ENCODE measurements at regions not wholly inside any gene's neighbourhood (a gene's known extent, or its start where the extent isn't known, plus 50 kb on each side); places are given as distances from the start of the nearest gene placed in this dataset.
"Not testable (repeated sequence)": the region's sequence is repeated elsewhere in the genome, so short reads cannot be mapped to it uniquely, and the experiment has no call there.

DNA sequence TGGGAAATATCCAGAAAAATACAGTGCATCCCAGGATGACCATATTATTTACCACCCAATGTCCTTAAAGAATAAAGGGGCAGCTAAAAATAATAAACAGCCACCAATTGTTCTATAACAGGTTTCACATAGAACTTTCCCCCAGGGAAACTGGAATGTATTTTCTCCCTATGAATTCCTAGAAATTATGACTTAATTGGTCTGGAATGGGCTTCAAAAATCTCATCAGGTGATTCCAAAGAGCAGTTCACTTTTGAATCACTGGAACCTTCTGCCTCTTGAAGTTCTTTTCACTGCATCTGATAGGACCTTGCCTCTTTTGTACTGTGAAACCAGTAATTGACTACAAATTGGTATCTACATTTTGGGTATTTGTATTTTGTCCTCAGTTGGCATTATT, 119.3 kb downstream of the ZNF330 start:
- ChIA-PET POLR2A (no interaction called here), CTCF (no interaction called here)

DNA sequence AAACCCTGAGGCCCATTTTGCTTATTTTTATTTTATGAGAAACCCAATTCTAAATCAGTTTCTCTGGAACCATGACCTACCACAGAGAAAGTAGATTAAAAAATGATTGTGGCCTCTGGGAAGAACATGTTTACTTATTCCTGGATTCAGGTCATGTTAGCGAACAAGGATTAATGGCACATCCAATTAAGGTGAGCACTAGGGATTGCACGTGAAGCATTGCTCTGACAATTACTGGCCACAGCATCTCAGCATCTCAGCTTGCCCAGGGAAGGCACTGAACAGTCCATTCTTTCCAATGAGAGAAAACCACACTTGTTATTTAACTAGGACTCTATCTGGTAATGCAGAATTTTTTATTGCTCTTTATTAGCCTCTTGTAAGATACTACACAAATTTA, 119.8 kb downstream of the ZNF330 start:
- ChIA-PET CTCF (no interaction called here), POLR2A (no interaction called here)

DNA sequence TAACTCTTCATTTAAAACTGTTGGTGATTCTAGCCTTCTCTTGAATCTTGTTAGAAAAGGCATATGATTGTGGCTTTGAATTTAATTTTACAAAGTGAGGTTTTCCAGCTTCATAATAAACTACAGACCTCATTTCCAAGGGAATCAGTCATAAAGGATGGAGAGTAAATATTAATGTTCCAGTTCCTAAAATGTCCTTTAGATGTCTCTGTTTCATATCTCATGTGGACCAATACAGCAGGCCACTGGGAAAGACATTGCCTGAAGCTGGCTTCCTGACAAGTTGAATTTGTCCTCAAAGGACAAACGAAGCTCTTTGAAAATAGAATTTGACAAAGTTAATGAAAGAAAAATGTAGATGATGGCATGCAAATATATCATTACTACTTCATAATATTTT, 125.4 kb downstream of the ZNF330 start:
- CTCF ChIA-PET: no interaction called here

DNA sequence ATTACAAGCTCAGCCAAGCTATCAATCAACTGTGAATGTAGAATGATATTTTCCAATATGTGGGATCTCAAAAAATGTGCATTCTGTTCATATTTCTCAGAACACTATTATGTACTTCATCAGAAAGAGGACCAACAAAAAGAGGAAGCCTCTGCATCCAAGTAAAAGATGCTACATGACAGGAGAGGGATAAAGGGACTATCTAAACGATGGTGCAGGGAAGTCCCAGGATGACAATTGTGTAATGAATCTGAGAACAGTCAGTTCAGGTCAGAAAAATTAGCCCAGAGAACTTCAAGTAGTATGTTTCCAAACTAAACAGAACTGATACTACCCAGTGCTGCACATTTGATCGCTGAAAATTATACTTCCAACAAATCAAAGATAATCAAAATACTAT, 127.0 kb downstream of the ZNF330 start:
- POLR2A ChIA-PET: no interaction called here
- CTCF ChIA-PET: no interaction called here

More for the DNA sequence above, 125.4 kb downstream of the ZNF330 start:
- POLR2A ChIA-PET: no interaction called here

- CTCF ChIA-PET: no interaction called here
- POLR2A ChIA-PET: no interaction called here
Observed at GRCh38 chr4:141348125-141348524, 127.4 kb downstream of the ZNF330 start.

DNA sequence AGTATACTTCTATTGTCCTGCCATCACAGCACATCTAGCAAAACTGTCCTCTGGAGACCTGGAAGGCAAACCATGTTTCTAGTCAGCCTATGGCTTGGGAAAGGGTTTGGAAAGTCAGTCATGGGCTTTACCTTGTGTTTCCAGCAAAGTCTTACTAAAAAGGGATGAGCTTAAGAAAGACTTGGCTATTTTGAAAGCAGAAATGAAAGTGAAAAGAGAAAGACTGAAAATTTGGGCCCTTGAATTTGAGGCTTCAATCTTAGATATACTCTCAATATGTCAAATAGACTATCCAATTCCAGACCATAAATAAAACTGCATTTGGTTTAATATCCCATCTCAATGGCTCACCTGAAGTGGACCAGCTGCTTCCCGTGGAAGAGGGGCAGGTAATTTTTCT, 127.9 kb downstream of the ZNF330 start:
- ChIA-PET CTCF (no interaction called here), POLR2A (no interaction called here)

DNA sequence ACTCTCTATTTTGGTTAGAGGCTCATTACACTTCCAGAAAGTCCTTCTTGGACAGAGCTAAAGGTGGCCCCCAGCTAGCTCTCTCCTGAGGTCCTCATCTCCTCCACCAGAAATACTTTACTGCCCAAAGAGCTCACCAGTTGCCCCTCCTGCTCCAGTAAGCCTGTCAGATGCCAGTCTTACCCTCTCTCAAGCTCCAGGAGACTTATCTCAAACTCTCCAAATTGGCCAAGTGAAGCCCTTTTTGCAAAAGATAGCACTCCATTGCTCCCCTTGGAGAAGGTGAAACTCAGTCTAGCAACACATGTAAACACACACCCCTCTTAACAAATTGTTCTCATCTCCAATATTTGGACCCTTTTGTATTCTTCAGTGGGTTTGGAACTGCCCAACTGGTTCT, 128.5 kb downstream of the ZNF330 start:
- CTCF ChIA-PET: no interaction called here
- POLR2A ChIA-PET: no interaction called here

DNA sequence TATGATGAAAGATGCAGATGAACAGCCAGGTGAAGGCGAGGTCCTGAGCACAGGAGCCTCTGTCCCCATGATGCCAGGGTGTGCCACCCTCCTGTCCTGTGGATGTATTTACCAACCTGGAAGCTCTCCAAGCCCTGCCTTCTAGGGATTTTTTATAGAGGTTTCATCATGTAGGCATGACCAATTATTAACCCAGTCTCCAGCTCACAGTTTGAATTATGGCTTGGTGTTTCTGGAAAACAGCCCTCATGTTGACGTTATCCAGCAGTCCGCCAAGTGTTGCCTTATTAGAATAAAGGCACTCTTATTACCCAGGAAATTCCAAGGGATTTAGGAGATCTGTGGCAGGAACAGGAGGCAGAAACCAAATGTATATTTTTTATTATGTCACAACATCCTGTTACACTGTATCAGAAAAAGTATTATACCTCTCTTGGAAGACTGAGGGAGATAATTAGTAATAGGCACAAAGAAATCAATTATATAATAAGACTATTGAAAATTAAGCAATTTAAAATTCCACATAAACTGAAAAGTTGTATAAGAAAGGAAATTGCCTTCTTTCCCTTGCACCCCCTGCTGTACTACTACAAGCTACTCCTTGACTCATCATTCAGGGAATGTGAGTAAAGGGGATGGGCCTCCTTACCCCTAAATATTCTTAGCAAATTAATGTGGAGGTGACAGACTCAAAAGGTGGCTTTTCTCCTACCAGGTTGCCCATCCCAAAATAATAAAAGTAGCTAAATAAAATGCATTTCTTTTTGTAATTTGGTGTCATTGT, 129.6 kb downstream of the ZNF330 start:
- ChIA-PET CTCF (no interaction called here), POLR2A (no interaction called here)

GRCh38 chr4:141352331-141352730, 131.6 kb downstream of the ZNF330 start:
- POLR2A ChIA-PET: no interaction called here
- CTCF ChIA-PET: no interaction called here

DNA sequence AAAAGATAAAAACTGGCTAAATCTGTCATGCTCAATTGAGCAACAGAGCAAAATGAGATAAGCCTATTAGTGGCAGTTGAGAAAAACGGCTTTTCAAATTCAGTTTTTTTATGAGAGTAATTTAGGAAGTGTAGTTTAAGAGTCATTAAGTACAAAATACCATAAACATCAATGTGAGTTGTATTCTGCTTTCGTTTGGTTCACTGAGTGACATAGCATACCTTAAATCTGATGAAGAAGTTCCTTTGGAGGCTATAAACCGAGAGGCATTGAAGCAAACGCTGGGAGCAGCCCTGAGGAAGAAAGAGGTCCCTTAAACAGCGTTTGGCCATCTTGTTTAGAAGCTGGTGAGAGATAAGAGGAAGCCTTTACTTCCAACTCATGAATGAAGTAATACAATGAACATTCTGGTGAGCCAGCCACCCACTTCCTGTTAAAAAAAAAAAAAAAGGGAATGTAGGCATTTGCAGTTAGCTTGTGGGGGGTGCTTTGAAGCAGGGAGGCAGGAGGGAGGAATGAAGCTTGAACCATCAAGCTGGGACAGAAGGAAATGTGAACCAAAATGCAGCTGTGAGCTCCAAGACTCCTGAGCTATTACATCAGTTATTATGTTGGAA, 132.3 kb downstream of the ZNF330 start:
- POLR2A ChIA-PET: no interaction called here
- CTCF ChIA-PET: no interaction called here

DNA sequence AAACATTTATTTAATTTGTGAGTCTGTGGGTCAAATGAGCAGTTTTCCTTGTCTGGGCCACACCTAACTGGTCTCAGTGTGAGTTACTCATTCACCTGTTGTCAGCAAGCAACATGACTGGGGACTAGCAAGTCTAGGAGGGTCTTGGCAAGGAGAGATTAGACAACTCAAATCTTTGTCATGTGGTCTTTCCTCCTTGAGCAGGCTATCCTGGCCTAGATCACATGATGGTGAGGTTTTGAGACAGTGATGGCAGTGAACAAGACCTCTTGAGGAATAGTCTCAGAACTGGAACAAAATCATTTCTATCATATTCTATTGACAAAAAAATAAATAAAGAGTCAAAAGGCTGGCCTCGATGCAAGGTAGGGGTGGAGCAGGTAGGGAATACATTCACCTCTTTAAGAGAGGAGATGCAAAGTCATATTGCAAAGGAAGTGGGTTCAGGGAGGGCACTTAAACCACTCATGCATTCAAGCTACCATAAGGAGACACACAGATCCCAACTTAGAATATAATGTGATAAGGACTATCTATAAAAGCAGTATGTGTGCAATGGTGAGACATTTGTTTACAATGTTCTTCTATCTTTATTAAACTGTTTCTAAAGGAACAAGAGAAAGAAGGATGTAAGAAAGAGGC, 135.7 kb downstream of the ZNF330 start:
- CTCF ChIA-PET: no interaction called here
- POLR2A ChIA-PET: no interaction called here

DNA sequence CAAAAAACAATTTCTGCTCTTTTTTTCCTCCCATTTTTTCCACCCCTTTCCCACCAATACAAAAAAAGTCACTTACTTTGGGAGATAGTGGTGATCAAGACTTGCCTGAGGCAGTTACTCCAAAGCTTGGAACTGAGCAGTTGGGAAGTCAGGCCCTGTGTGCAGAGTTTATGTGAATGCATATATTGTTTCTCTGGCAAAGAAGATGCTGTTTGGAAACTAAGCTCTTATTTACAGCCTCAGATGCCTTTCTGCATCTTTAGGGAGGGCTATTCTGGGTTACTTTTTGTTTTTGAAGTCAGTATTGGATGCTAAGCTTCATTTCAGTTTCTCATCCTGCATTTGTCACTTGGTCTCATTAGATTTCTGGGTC, 136.3 kb downstream of the ZNF330 start:
- CTCF ChIA-PET: no interaction called here
- POLR2A ChIA-PET: no interaction called here

GRCh38 chr4:141368241-141368640, 147.5 kb downstream of the ZNF330 start:
- CTCF ChIA-PET, POLR2A ChIA-PET: not testable (repeated sequence)

DNA sequence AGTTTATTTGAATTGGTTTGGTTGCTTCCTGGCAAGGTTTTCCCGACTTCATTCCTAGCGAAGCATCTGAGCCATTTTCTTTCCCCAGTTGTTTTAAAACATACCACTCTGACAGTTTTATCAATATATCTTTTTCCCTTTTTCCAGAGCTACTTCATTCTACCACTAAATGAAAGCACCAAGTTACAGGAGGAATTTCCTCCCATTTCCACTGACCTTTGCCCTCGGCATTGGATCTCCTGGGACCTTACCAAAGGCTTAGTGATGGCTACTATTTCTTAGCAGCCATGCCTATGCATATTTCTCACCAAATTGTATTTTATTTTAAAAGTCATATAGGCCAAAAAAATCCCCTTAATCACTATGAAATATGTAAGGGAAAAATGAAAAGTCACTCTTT, 150.5 kb downstream of the ZNF330 start:
- CTCF ChIA-PET: no interaction called here
- POLR2A ChIA-PET: no interaction called here

GRCh38 chr4:141375855-141376254, 155.2 kb downstream of the ZNF330 start:
- CTCF ChIA-PET: no interaction called here
- POLR2A ChIA-PET: no interaction called here

- POLR2A ChIA-PET: no interaction called here
- CTCF ChIA-PET: no interaction called here
Observed at GRCh38 chr4:141376769-141377168, 156.1 kb downstream of the ZNF330 start.

DNA sequence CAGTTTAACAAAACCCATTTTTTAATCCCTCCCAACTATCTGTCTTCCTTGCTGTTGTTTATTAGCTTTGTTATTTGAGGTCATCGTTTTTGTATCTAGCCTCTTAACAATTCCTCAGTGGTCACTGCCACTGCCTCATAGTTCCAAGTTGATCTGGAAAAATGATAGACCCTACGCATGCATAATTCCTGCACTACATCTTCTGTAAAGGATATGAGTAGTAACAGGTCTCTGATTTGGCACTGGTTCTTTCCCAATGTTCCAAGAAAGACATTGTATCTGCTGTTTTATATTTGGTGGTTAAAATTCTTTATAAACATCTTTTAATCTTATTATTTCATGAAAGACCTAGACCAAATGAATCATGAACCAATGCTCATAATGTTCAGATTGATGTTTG, 166.6 kb downstream of the ZNF330 start:
- ChIA-PET CTCF (no interaction called here), POLR2A (no interaction called here)

GRCh38 chr4:141388481-141388880, 167.8 kb downstream of the ZNF330 start:
- ChIA-PET POLR2A (no interaction called here), CTCF (no interaction called here)

DNA sequence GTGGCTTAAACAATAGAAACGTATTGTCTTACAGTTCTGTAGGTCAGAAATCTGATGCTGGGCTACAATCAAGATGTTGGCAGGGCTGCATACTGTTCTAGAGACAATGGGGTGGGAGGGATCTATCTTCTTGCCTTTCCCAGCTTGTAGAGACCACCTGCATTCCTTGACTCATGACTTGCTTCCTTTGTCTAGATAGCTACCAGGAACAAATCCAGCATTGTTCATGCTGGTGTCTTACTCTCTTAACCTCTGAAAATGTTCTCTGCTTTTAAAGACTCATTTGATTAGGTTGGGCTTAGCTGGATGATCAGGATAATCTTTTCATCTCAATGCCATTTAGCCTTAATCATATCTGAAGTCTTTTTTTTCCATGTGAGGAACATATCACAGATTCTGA, 169.0 kb downstream of the ZNF330 start:
- ChIA-PET POLR2A (no interaction called here), CTCF (no interaction called here)

DNA sequence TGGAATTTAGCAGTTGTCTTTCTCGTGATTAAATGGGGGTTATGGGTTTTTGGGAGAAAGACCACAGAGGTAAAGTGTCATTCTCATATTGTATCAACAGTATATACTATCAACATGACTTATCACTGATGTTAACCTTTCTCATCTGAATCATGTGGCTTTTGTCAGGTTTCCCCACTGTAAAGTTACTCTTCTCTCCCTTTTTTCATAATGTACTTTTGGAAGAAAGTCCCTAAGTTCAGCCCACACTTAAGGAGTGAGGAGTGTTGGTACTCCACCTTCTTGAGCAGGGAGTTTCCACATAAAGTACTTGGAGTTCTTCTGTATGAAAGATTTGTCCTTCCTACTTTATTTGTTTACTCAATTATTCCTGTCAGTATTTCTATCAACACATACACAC, 169.9 kb downstream of the ZNF330 start:
- ChIA-PET CTCF (no interaction called here), POLR2A (no interaction called here)

DNA sequence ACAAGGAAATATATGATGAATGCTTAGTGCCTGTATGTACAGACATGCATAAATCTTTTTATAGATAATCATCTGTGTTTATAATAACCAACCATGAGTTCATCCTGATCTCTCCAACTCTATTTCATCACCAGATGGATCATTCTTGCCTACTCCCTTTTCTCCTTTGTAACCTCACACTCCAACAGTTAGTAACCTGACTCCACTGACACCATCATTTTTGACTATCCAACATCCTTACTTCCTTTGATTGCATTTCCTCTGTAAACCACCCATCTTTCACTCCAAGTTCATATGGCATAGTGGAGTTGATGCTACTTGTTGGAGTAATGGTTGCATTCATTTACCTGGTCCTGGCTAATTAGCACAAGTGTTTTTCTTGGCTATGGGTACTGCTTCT, 170.6 kb downstream of the ZNF330 start:
- ChIA-PET POLR2A (no interaction called here), CTCF (no interaction called here)

DNA sequence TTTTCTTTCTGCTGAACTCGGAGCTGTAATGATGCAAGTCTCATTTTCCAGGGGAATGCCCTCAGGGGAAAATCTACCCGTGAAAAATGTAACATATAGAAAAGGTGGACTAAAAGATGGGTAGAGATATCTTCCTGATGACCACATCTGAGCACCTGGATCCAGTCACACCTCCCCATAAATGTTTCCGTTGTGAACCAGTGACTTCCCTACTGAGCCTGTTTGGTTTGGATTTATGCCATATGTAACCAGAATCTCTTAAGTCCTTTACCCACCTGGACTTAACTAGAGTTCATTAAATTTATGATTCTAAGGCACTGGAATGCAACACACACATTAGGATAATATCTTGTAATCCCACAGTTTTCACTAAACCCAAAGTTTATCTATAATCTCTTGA, 171.1 kb downstream of the ZNF330 start:
- CTCF ChIA-PET: no interaction called here
- POLR2A ChIA-PET: no interaction called here

Measured in activated CD8-positive, alpha-beta memory T cell treated with anti-CD3 and anti-CD28 coated beads for 36 hours (primary cell).